AG04449 (cell line): ENCODE measurements at regions not wholly inside any gene's neighbourhood (a gene's known extent, or its start where the extent isn't known, plus 50 kb on each side); places are given as distances from the start of the nearest gene placed in this dataset.

Experiments used
- CTCF ChIA-PET: fragments of 350-600 bp; formaldehyde crosslinking; extraction: SDS; loops from one replicate; lab custom pipeline; 2021; ENCODE audit warnings: antibody characterized with exemption; lab: Yijun Ruan, JAX
- POLR2A ChIA-PET: fragments of 400-600, 350-600 bp; formaldehyde crosslinking; extraction: SDS; loops from one replicate; lab custom pipeline; 2020; ENCODE audit warnings: antibody characterized with exemption, inconsistent platforms; lab: Yijun Ruan, JAX
- DNase-seq: peaks from one replicate; pipeline ENCODE4 v3.0.0-alpha.2; 2010; ENCODE audit warnings: low read depth, low spot score
- H3K4me3 ChIP-seq: 2 replicates; pipeline ENCODE4 v1.5.1; 2011; ENCODE audit warnings: low read depth, mild to moderate bottlenecking, control low read depth, low read length
- TF ChIP-seq, protein P1 (sequence below): IDR thresholded peaks from one replicate; pipeline ENCODE4 v1.5.1; 2011; ENCODE audit warnings: mild to moderate bottlenecking, moderate library complexity, low read length, control low read depth, inconsistent platforms; ENCODE audit not compliant: insufficient read depth; ENCODE audit errors: missing control alignments

DNA sequence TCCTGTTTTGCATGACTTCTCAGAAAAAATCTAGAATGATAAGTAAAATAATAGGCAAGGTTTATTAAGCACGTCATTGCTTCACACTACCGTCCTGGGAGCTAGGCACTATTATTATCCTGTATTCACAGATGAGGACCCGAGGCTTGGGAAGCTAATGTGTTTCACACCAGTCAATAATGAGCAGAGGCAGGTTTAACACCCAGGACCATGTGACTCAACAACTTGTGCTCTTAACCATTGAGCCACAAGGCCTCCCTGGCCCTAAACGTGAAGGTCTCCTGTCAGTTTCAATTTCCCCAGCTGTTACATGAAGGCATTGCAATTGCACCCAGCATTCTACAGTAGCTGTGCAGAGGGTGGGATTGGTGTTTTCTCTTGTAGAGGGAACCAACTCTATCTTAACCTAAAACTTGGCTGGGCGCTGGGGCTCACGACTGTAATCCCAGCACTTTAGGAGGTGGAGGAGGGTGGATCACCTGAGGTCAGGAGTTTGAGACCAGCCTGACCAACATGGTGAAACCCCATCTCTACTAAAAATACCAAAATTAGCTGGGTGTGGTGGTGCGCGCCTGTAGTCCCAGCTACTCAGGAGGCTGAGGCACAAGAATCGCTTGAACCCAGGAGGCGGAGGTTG is 191.2 kb downstream of the BCAS1 start:
- no peak overlapping the region for H3K4me3 ChIP-seq
- DNase-seq, result no peak
- ChIA-PET POLR2A (interaction anchor here (0.9 kb wide), 1 partner anchor 285 kb away, joined by 3 read pairs; the partner anchor contains the start of gene ZNF217), CTCF (interaction anchor here (0.7 to 1.4 kb wide), 6 partner anchors 9 to 61 kb away, joined by 3 to 4 read pairs (median 3); no protein-coding TSS in a partner anchor)
- TF ChIP-seq, protein P1, sequence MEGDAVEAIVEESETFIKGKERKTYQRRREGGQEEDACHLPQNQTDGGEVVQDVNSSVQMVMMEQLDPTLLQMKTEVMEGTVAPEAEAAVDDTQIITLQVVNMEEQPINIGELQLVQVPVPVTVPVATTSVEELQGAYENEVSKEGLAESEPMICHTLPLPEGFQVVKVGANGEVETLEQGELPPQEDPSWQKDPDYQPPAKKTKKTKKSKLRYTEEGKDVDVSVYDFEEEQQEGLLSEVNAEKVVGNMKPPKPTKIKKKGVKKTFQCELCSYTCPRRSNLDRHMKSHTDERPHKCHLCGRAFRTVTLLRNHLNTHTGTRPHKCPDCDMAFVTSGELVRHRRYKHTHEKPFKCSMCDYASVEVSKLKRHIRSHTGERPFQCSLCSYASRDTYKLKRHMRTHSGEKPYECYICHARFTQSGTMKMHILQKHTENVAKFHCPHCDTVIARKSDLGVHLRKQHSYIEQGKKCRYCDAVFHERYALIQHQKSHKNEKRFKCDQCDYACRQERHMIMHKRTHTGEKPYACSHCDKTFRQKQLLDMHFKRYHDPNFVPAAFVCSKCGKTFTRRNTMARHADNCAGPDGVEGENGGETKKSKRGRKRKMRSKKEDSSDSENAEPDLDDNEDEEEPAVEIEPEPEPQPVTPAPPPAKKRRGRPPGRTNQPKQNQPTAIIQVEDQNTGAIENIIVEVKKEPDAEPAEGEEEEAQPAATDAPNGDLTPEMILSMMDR, result no peak

DNA sequence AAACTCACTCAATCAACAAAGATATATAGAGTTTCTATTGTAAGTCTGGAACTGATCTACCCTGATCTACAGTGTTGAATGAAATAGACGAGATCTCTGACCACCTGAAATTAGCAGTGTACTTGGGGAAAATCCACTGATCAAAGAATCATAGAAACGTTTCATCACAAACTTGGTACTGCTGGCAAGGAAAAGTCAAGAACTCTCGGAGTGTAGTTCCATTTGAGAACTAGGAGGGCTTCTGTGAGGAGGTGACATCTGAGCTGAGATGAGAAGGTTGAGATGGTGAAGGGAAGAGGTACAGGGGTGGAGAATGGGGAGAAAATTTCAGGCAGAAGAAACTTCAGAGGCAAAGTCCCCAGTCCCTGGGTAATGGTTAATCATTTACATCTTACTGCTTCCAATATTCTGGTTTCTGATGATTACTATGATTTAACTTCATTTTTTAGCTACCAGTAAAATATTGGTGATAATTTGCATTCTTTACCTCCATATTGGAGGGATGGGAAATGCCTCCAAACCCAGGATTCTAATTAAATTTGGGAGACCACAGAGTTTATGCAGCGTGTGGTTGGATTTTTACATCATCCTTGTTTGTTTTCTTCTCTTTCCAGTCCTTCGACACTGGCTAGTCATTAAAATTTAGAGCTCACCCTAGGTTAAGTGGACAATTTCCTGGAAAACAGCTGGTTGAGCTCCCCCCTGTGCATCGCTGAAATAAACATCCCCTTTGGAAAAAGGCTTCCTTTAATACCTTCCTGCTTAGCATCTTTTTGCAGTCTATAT is 191.9 kb downstream of the BCAS1 start:
- DNase-seq, result no peak
- H3K4me3 ChIP-seq, result no peak overlapping the region
- ChIA-PET CTCF (interaction anchor here (0.7 to 1.4 kb wide), 4 partner anchors 8 to 62 kb away, joined by 3 to 4 read pairs (median 3); no protein-coding TSS in a partner anchor), POLR2A (interaction anchor here (0.9 kb wide), 1 partner anchor 285 kb away, joined by 3 read pairs; the partner anchor contains the start of gene ZNF217)
- TF ChIP-seq, protein P1, result no peak

DNA sequence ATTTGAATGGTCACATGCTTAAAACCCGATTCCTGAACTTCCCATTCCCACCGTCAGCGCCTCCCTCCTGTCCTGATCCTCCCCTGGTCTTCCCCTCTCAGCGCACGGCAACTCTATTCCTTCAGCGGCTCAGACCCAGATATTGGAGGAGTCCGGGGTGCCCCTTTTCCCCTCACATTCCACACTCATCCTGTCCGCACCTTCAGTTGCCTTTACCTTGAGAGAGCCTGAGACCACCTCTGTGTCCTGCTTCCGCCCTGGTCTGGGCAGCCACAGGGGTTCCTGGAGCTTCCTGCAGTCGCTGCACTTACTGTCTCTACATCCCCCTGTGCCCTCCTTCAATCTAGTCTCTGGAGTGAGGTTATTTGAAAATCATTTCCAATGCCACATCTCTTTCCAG is 193.4 kb downstream of the BCAS1 start:
- DNase-seq, result no peak
- no peak overlapping the region for H3K4me3 ChIP-seq
- POLR2A ChIA-PET, result no interaction called here
- CTCF ChIA-PET, result no interaction called here
- TF ChIP-seq, protein P1, result no peak

DNA sequence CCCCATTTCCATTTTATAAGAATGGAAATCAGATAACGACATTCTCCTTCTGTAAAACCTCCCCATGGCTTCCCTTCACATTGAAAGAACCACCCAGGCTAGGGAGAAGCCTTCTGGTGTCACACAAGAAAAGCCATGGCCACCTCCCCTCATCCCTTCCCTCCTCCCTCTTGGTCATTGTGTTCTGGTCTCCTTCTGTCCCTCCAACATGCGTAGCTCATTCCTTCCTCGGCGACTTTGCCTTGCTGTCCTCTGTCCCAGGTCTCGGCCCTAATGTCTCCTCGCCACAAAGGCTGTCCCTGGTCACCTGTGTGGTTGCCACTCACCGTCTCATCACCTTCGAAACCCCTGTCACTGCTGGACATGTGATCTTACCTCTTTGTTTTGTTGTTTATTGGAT is 193.9 kb downstream of the BCAS1 start:
- TF ChIP-seq, protein P1, result no peak
- ChIA-PET CTCF (no interaction called here), POLR2A (no interaction called here)
- no peak overlapping the region for H3K4me3 ChIP-seq
- no peak for DNase-seq

DNA sequence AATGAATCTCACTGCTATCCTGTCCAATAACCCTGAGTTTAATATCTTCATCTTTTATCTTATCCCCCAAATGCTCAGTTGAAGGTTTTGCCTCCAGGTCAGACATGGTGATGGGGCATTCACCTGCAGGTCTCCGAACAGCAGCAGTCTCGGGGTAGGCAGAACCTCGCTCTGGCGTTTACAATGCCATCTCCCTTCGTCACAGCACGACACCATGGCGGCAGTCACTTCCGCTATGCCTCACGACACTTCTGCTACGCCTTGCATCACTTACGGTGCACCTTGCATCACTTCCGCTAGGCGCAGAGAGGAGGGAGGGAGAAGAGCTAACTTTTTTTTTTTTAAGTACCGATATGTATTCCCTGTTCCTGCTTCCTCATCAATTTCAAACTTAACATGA is 194.9 kb downstream of the BCAS1 start:
- CTCF ChIA-PET, result no interaction called here
- TF ChIP-seq, protein P1, result no peak
- no peak for DNase-seq
- no peak overlapping the region for H3K4me3 ChIP-seq
- POLR2A ChIA-PET, result no interaction called here

DNA sequence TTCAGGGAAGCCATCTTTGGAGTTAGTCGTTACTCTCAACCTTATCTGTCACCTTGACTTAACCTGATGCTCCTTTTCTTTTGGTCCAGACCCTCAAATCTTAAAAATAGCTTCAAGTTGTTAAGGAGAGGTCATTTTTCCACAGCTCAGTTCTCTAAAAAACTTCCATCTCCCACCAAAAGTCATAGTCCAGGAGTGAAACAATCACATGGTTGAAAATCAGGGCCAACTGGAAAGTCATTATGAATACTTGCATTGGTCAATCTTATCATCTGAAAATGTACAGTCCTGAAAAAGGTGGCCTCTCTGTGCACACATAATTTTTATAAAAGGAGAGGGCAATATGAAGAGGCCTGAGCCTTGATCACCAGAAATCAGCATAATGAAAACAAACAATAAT is 195.7 kb downstream of the BCAS1 start:
- DNase-seq, result no peak
- POLR2A ChIA-PET, result no interaction called here
- no peak overlapping the region for H3K4me3 ChIP-seq
- TF ChIP-seq, protein P1, result no peak
- CTCF ChIA-PET, result no interaction called here
